B cell (primary cell): ENCODE measurements at regions not wholly inside any gene's neighbourhood (a gene's known extent, or its start where the extent isn't known, plus 50 kb on each side); places are given as distances from the start of the nearest gene placed in this dataset.

Source experiments
- ATAC-seq: fragments of 200-7000 bp; cut with Tn5 transposase; one replicate; pipeline ENCODE4 v1.10.0; 2021; ENCODE audit warnings: low read depth, mild to moderate bottlenecking, moderate number of reproducible peaks, moderate library complexity
- CTCF ChIA-PET: fragments of 350-600 bp; sonication (Branson Sonifier 250); formaldehyde crosslinking; loops from one replicate; lab custom pipeline; 2021; ENCODE audit warnings: antibody characterized with exemption, inconsistent platforms; lab: Charles Lee
- POLR2A ChIA-PET: fragments of 350-600 bp; sonication (Branson Sonifier 250); formaldehyde crosslinking; loops from one replicate; lab custom pipeline; 2021; ENCODE audit warnings: antibody characterized with exemption; lab: Charles Lee
- DNase-seq: peaks from one replicate; pipeline ENCODE4 v3.0.0; 2013
- H2AFZ ChIP-seq: 2 replicates; pipeline ENCODE4 v1.6.1; 2012; ENCODE audit warnings: mild to moderate bottlenecking, low read depth, low read length; ENCODE audit not compliant: insufficient read depth, poor library complexity, severe bottlenecking
- H3K27ac ChIP-seq, 2 donors: 1 replicate in 1 of 2; 2 replicates in 1 of 2; pipeline ENCODE4 v1.5.1; 2012 to 2013; ENCODE audit warnings: low read length in 2 of 2, mild to moderate bottlenecking in 2 of 2, moderate library complexity in 1 of 2
- H3K27me3 ChIP-seq, 4 experiments: fragments of 200-600 bp in 1 of 4; sonication (generic) in 1 of 4; replicated peaks in 1 of 4; 1 replicate in 2 of 4; 2 replicates in 2 of 4; pipeline versions ENCODE4 v1.6.1 to v1.7.0; 2013 to 2016; ENCODE audit warnings: low read length in 3 of 4, mild to moderate bottlenecking in 2 of 4, mixed read lengths in 1 of 4, moderate library complexity in 1 of 4; ENCODE audit not compliant: insufficient read depth in 4 of 4, control insufficient read depth in 3 of 4; ENCODE audit errors: control extremely low read depth in 1 of 4
- H3K36me3 ChIP-seq, 2 experiments: replicated peaks in 1 of 2; 1 replicate in 1 of 2; 2 replicates in 1 of 2; pipeline versions ENCODE4 v1.6.1 to v1.7.1; 2013; ENCODE audit warnings: low read length in 1 of 2; ENCODE audit not compliant: insufficient read depth in 2 of 2, control insufficient read depth in 1 of 2; ENCODE audit errors: control extremely low read depth in 1 of 2, extremely low read depth in 1 of 2
- H3K4me1 ChIP-seq, 2 donors: fragments of 200-600 bp in 1 of 2; sonication (generic) in 1 of 2; 1 replicate in 1 of 2; 2 replicates in 1 of 2; pipeline versions ENCODE4 v1.5.1 to v1.6.1; 2013 to 2017; ENCODE audit warnings: low read length in 2 of 2; ENCODE audit not compliant: control insufficient read depth in 2 of 2, insufficient read depth in 2 of 2
- H3K4me2 ChIP-seq: replicated peaks from 2 replicates; pipeline ENCODE3; 2012; ENCODE audit warnings: mild to moderate bottlenecking, low read depth, low read length; ENCODE audit not compliant: poor library complexity, severe bottlenecking
- H3K4me3 ChIP-seq, 5 experiments: fragments of 200-600 bp in 1 of 5; sonication (generic) in 1 of 5; 1 replicate in 3 of 5; 2 replicates in 2 of 5; pipeline versions ENCODE4 v1.5.1 to v1.7.0; 2011 to 2016; ENCODE audit warnings: low read length in 4 of 5, mild to moderate bottlenecking in 4 of 5, low read depth in 2 of 5, control low read depth in 1 of 5, moderate library complexity in 1 of 5; ENCODE audit not compliant: insufficient read depth in 1 of 5; ENCODE audit errors: control extremely low read depth in 1 of 5, extremely low read depth in 1 of 5
- H3K79me2 ChIP-seq: fragments of 200-600 bp; sonication (generic); one replicate; pipeline ENCODE4 v1.6.0; 2016; ENCODE audit warnings: low read length; ENCODE audit not compliant: control insufficient read depth, insufficient read depth
- H3K9ac ChIP-seq: fragments of 200-600 bp; sonication (generic); 2 replicates; pipeline ENCODE4 v1.6.1; 2017; ENCODE audit warnings: mild to moderate bottlenecking, low read length, moderate library complexity
- H3K9me3 ChIP-seq, 3 donors: one replicate each; pipeline versions ENCODE4 v1.6.1 to v1.7.1; 2013; ENCODE audit warnings: low read length in 2 of 3; ENCODE audit not compliant: control insufficient read depth in 2 of 3, insufficient read depth in 1 of 3; ENCODE audit errors: control extremely low read depth in 1 of 3
- H4K20me1 ChIP-seq: 2 replicates; pipeline ENCODE4 v1.6.0; 2012; ENCODE audit warnings: mild to moderate bottlenecking, low read length; ENCODE audit not compliant: insufficient read depth, control insufficient read depth, poor library complexity, severe bottlenecking
- H3K27ac Mint-ChIP-seq: one replicate; pipeline ENCODE4 v1.8.0; 2021; ENCODE audit warnings: mixed read lengths
- H3K27me3 Mint-ChIP-seq: one replicate; pipeline ENCODE4 v1.8.0; 2021; ENCODE audit warnings: mixed read lengths
- H3K4me1 Mint-ChIP-seq: one replicate; pipeline ENCODE4 v1.8.0; 2021; ENCODE audit warnings: mixed read lengths
- H3K4me3 Mint-ChIP-seq: one replicate; pipeline ENCODE4 v1.8.0; 2021; ENCODE audit warnings: mixed read lengths
- H3K9me3 Mint-ChIP-seq: one replicate; pipeline ENCODE4 v1.8.0; 2022; ENCODE audit warnings: mixed read lengths; ENCODE audit not compliant: insufficient read depth
- EZH2 ChIP-seq: IDR thresholded peaks from 2 replicates; pipeline ENCODE4 v1.6.1; 2012; ENCODE audit warnings: borderline replicate concordance, low read depth, mild to moderate bottlenecking, moderate library complexity, low read length; ENCODE audit not compliant: insufficient read depth, poor library complexity, severe bottlenecking
- WGBS: methylation state at CpG from one replicate; pipeline ENCODE4 v1.1.5; 2013; ENCODE audit warnings: missing lambda C conversion rate; ENCODE audit not compliant: insufficient coverage; 5-methylcytosine and 5-hydroxymethylcytosine counted together
- intact Hi-C: fragments of 100-400 bp; cut with micrococcal nuclease; formaldehyde crosslinking; loops from one replicate; pipeline ENCODE4 v1.10.0; 2022
- TF ChIP-seq, protein P1 (sequence below): fragments of 200-600 bp; IDR thresholded peaks from one replicate; pipeline ENCODE4 v1.8.0; 2022; ENCODE audit warnings: antibody characterized with exemption, mild to moderate bottlenecking

- H3K79me2 ChIP-seq = no peaks in the 10 kb centered on the region
- H3K9ac ChIP-seq = no peak overlapping the region
- intact Hi-C loops = no loop called here
- CTCF ChIA-PET = no interaction called here
- no peak overlapping the region for H3K4me3 Mint-ChIP-seq
- no peak overlapping the region for H3K27ac ChIP-seq
- no peaks in the 10 kb centered on the region for H3K27me3 ChIP-seq
- H3K27me3 Mint-ChIP-seq = no peaks in the 10 kb centered on the region
- H3K4me3 ChIP-seq = no peak overlapping the region
- no peak overlapping the region for H3K27ac Mint-ChIP-seq
- H3K4me1 ChIP-seq = no peaks in the 10 kb centered on the region
- peaks cover 6% of the 10 kb centered on the region for H3K4me1 Mint-ChIP-seq
- no peaks in the 10 kb centered on the region for H3K36me3 ChIP-seq
- H3K9me3 ChIP-seq = peaks cover 0 to 5% (median 0%) of the 10 kb centered on the region in 3 donors
- POLR2A ChIA-PET = no interaction called here
- no peak overlapping the region for H2AFZ ChIP-seq
- H3K4me2 ChIP-seq = no peak overlapping the region
- H4K20me1 ChIP-seq = no peaks in the 10 kb centered on the region
- no peak for TF ChIP-seq EZH2
- TF ChIP-seq, protein P1, sequence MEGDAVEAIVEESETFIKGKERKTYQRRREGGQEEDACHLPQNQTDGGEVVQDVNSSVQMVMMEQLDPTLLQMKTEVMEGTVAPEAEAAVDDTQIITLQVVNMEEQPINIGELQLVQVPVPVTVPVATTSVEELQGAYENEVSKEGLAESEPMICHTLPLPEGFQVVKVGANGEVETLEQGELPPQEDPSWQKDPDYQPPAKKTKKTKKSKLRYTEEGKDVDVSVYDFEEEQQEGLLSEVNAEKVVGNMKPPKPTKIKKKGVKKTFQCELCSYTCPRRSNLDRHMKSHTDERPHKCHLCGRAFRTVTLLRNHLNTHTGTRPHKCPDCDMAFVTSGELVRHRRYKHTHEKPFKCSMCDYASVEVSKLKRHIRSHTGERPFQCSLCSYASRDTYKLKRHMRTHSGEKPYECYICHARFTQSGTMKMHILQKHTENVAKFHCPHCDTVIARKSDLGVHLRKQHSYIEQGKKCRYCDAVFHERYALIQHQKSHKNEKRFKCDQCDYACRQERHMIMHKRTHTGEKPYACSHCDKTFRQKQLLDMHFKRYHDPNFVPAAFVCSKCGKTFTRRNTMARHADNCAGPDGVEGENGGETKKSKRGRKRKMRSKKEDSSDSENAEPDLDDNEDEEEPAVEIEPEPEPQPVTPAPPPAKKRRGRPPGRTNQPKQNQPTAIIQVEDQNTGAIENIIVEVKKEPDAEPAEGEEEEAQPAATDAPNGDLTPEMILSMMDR = no peak
- no peaks in the 10 kb centered on the region for H3K9me3 Mint-ChIP-seq
- no peak for DNase-seq
- WGBS = 100% methylated on average over 1 of the region's 2 CpGs
- ATAC-seq = no peak
These were observed 249.0 kb downstream of the SEC61B start for GRCh38 chr9:99471033-99471432.

DNA sequence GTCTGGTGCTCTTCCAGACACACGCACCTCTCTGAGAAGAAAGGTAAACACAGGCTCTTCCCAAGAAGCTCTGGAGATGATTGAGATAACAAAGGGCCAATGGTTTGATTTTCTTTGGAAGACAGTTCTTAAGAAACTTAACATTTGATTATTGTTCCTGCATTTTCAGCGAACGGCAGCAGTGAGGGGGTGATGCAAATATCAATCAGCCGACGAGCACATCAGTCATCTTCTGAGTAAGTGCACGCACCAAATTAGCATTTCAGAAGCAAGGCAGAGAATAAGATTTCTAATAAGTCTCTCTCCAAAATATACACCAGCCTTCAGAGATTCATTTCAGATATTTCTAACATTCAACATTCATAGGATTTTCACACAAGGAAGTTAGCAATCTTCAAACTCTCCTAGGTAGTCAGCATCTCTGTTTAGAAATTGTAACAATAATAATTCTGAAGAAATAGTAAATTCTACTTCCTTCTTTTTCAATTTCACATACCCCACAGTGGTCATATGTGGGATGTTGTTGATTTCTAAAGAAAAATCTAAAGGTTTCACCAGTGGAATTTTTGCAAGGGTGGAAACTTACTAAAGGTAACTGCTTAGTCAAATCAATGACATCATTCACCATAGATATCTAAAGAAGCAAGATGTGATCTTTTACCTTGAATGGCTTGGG lies 250.3 kb downstream of the SEC61B start:
- Histone ChIP-seq H3K27me3 (no peaks in the 10 kb centered on the region), H3K36me3 (no peaks in the 10 kb centered on the region), H3K4me3 (no peak overlapping the region), H3K4me1 (no peaks in the 10 kb centered on the region), H3K79me2 (no peaks in the 10 kb centered on the region), H2AFZ (no peak overlapping the region), H3K4me2 (no peak overlapping the region), H3K9me3 (peaks cover 0 to 5% (median 0%) of the 10 kb centered on the region in 3 donors), H4K20me1 (no peaks in the 10 kb centered on the region), H3K27ac (no peak overlapping the region), H3K9ac (no peak overlapping the region)
- CTCF ChIA-PET = no interaction called here
- POLR2A ChIA-PET = no interaction called here
- no peak for ATAC-seq
- H3K4me3 Mint-ChIP-seq = peak overlapping the region; percentile 2
- no peaks in the 10 kb centered on the region for H3K9me3 Mint-ChIP-seq
- peaks cover 5% of the 10 kb centered on the region for H3K27me3 Mint-ChIP-seq
- 54% methylated on average over 3 of the region's 6 CpGs for WGBS
- no peak for TF ChIP-seq EZH2
- TF ChIP-seq, protein P1 = no peak
- intact Hi-C loops = no loop called here
- H3K27ac Mint-ChIP-seq = peak overlapping the region; percentile 8
- peaks cover 6% of the 10 kb centered on the region for H3K4me1 Mint-ChIP-seq
- DNase-seq = no peak
